Stimulated activated naive CD4-positive, alpha-beta T cell treated with Interleukin-2 at 50 U/mL for 16 hours (primary cell): ENCODE measurements at regions not wholly inside any gene's neighbourhood (a gene's known extent, or its start where the extent isn't known, plus 50 kb on each side); places are given as distances from the start of the nearest gene placed in this dataset.

Source experiments
- DNase-seq: peaks from one replicate; lab custom pipeline; 2025; lab: John Stamatoyannopoulos, UW

- DNase-seq, result no peak
Observed at GRCh38 chr2:43034242-43034619, 192.2 kb downstream of the ZFP36L2 start.

- no peak for DNase-seq
Observed at GRCh38 chr2:43033466-43034241, 192.8 kb downstream of the ZFP36L2 start.

- no peak for DNase-seq
Observed at GRCh38 chr2:43033016-43033270, 193.5 kb downstream of the ZFP36L2 start.

GRCh38 chr2:43032213-43033015 lies 194.0 kb downstream of the ZFP36L2 start:
- DNase-seq, result no peak

- no peak for DNase-seq
Observed at GRCh38 chr2:43031471-43032212, 194.8 kb downstream of the ZFP36L2 start.

- no peak for DNase-seq
Observed at GRCh38 chr2:43030551-43031307, 195.7 kb downstream of the ZFP36L2 start.

GRCh38 chr2:43029186-43029585 lies 197.2 kb downstream of the ZFP36L2 start:
- DNase-seq, result no peak

- no peak for DNase-seq
Observed at GRCh38 chr2:43028188-43028587, 198.2 kb downstream of the ZFP36L2 start.

- no peak for DNase-seq
Observed at GRCh38 chr2:43027097-43027873, 199.1 kb downstream of the ZFP36L2 start.

GRCh38 chr2:43026426-43027096 lies 199.8 kb downstream of the ZFP36L2 start:
- no peak for DNase-seq

GRCh38 chr2:43025709-43026295 lies 200.6 kb downstream of the ZFP36L2 start:
- DNase-seq, result no peak

GRCh38 chr2:43024515-43025011 lies 201.8 kb downstream of the ZFP36L2 start:
- DNase-seq, result no peak

GRCh38 chr2:43023791-43024514 lies 202.5 kb downstream of the ZFP36L2 start:
- no peak for DNase-seq

- no peak for DNase-seq
Observed at GRCh38 chr2:43022896-43023295, 203.5 kb downstream of the ZFP36L2 start.

GRCh38 chr2:43021791-43022509 lies 204.5 kb downstream of the ZFP36L2 start:
- no peak for DNase-seq

GRCh38 chr2:43020990-43021669 lies 205.3 kb downstream of the ZFP36L2 start:
- DNase-seq, result no peak

- DNase-seq, result no peak
Observed at GRCh38 chr2:43020296-43020695, 206.1 kb downstream of the ZFP36L2 start.

GRCh38 chr2:43019536-43020183 lies 206.7 kb downstream of the ZFP36L2 start:
- DNase-seq, result no peak
